ENCODE measurements at regions not wholly inside any gene's neighbourhood (a gene's known extent, or its start where the extent isn't known, plus 50 kb on each side); places are given as distances from the start of the nearest gene placed in this dataset.

- TF ChIP-seq CTCF (IDR thresholded peaks at IDR 0.05) = no peak
- TF ChIP-seq POLR2A (IDR thresholded peaks at IDR 0.05) = no peak
Measured at GRCh38 chr2:18690342-18690741, 101.0 kb upstream of the NT5C1B start.
